Tibial nerve (tissue), 4 donors: ENCODE measurements at regions not wholly inside any gene's neighbourhood (a gene's known extent, or its start where the extent isn't known, plus 50 kb on each side); places are given as distances from the start of the nearest gene placed in this dataset.

Experiments
- DNase-seq, 2 donors: peaks; one replicate each; pipeline ENCODE4 v3.0.0-alpha.2; 2019; ENCODE audit warnings: low spot score in 2 of 2
- H3K27ac ChIP-seq, 4 donors: fragments of 200-600 bp; sonication (generic) in 3 of 4; one replicate each; pipeline ENCODE4 v1.5.1; 2017 to 2019; ENCODE audit warnings: mild to moderate bottlenecking in 1 of 4
- H3K27me3 ChIP-seq, 2 donors: fragments of 200-600 bp; sonication (generic) in 1 of 2; one replicate each; pipeline versions ENCODE4 v1.5.1 to v1.6.0; 2017 to 2019
- H3K36me3 ChIP-seq, 3 donors: fragments of 200-600 bp; sonication (generic); one replicate each; pipeline ENCODE4 v1.5.1; 2018 to 2019
- H3K4me1 ChIP-seq, 4 donors: fragments of 200-600 bp; sonication (generic) in 3 of 4; one replicate each; pipeline ENCODE4 v1.5.1; 2017 to 2019
- H3K4me3 ChIP-seq, 4 donors: fragments of 200-600 bp; sonication (generic) in 3 of 4; one replicate each; pipeline ENCODE4 v1.5.1; 2017 to 2019; ENCODE audit warnings: mild to moderate bottlenecking in 1 of 4, moderate library complexity in 1 of 4
- H3K9me3 ChIP-seq, 4 donors: fragments of 200-600 bp; sonication (generic) in 3 of 4; one replicate each; pipeline ENCODE4 v1.5.1; 2017 to 2019
- EP300 ChIP-seq, 2 donors: sonication (generic); formaldehyde crosslinking; IDR thresholded peaks; one replicate each; pipeline ENCODE4 v1.6.1; 2017; ENCODE audit warnings: antibody characterized with exemption in 2 of 2, mild to moderate bottlenecking in 1 of 2
- POLR2A ChIP-seq, 2 donors: fragments of 450-650 bp; IDR thresholded peaks; one replicate each; pipeline ENCODE4 v1.6.1; 2017; ENCODE audit warnings: antibody characterized with exemption in 2 of 2, mild to moderate bottlenecking in 2 of 2, moderate library complexity in 2 of 2
- WGBS, 2 donors: methylation state at CpG; one replicate each; pipeline ENCODE4 v1.1.5; 2018; 5-methylcytosine and 5-hydroxymethylcytosine counted together
- TF ChIP-seq, protein P1 (sequence below), 5 experiments: fragments of 200-600 bp in 3 of 5; fragments of 450-650 bp in 2 of 5; sonication (generic) in 3 of 5; IDR thresholded peaks; one replicate each; pipeline ENCODE4 v1.5.1; 2016 to 2019; ENCODE audit warnings: antibody characterized with exemption in 5 of 5, mild to moderate bottlenecking in 3 of 5, moderate library complexity in 2 of 5

DNA sequence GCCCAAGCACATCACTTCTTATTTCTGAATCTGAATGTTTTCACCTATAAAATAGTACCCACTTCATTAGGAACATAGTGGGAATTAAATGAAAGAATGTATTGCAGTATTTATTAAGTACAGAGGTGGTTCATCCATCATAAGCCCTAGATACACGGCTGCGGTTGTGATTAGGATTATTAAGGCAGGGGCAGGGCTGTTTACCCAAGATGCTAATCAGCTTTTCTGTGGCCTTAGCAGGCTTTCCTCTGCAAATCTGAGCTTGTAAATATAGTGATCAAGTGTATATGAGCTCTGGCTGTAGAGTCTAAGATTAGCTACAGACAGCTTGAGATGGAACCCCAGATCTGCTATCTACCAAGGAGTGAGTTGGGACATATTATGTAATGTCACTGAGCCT, 124.1 kb upstream of the ADRA1B start:
- Histone ChIP-seq H3K9me3 (no peaks in the 10 kb centered on the region), H3K36me3 (no peaks in the 10 kb centered on the region), H3K4me3 (no peak overlapping the region), H3K27ac (no peak overlapping the region), H3K4me1 (peaks cover 0 to 18% (median 2%) of the 10 kb centered on the region in 4 donors), H3K27me3 (no peaks in the 10 kb centered on the region)
- 85 to 88% methylated on average over 2 of the region's 2 CpGs for WGBS, 2 donors
- TF ChIP-seq, protein P1, sequence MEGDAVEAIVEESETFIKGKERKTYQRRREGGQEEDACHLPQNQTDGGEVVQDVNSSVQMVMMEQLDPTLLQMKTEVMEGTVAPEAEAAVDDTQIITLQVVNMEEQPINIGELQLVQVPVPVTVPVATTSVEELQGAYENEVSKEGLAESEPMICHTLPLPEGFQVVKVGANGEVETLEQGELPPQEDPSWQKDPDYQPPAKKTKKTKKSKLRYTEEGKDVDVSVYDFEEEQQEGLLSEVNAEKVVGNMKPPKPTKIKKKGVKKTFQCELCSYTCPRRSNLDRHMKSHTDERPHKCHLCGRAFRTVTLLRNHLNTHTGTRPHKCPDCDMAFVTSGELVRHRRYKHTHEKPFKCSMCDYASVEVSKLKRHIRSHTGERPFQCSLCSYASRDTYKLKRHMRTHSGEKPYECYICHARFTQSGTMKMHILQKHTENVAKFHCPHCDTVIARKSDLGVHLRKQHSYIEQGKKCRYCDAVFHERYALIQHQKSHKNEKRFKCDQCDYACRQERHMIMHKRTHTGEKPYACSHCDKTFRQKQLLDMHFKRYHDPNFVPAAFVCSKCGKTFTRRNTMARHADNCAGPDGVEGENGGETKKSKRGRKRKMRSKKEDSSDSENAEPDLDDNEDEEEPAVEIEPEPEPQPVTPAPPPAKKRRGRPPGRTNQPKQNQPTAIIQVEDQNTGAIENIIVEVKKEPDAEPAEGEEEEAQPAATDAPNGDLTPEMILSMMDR (IDR thresholded peaks at IDR 0.05) = no peak
- TF ChIP-seq POLR2A (IDR thresholded peaks at IDR 0.05) (no peak), EP300 (IDR thresholded peaks at IDR 0.05) (no peak)
- DNase-seq = no peak

DNA sequence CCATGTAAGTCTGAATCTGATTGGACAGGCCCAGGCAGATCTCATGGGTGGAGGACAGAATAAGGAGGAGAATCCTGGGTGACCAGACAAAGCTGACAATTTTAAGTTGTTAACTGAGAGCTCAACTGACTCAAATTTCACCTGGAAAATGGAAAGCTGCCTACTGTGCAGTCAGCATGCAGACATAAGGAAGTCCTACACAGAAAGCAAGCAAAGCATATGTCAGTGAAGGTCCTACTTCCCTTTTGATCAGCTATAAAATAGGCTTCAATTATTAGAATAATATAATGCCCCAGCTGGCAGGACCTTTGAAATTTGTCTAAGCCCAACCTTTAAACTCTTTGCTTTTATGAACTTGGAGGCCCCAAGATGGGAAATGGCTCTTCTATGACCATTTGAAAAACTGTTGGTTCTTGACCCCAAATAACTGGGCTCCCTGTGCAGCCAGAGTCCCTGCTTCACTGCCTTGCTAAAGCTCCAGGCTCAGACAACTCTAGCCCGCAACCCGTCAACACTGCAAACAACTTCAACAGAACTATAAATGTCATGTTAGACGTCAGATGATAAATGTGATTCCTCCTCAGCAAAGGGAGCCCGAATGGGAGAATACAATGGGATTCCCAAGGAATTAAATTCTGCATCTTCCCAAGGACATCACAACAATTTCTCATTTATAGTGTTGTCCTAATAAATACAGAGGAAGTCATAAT, 118.9 kb upstream of the ADRA1B start:
- no peaks in the 10 kb centered on the region for H3K9me3 ChIP-seq
- no peaks in the 10 kb centered on the region for H3K36me3 ChIP-seq
- DNase-seq = no peak
- no peaks in the 10 kb centered on the region for H3K4me1 ChIP-seq
- no peak overlapping the region for H3K4me3 ChIP-seq
- no peaks in the 10 kb centered on the region for H3K27me3 ChIP-seq
- TF ChIP-seq, protein P1 (IDR thresholded peaks at IDR 0.05) = no peak
- TF ChIP-seq EP300 (IDR thresholded peaks at IDR 0.05) = no peak
- no peak for TF ChIP-seq POLR2A (IDR thresholded peaks at IDR 0.05)
- WGBS, 2 donors = 57 to 62% methylated on average over 4 of the region's 4 CpGs
- no peak overlapping the region for H3K27ac ChIP-seq

DNA sequence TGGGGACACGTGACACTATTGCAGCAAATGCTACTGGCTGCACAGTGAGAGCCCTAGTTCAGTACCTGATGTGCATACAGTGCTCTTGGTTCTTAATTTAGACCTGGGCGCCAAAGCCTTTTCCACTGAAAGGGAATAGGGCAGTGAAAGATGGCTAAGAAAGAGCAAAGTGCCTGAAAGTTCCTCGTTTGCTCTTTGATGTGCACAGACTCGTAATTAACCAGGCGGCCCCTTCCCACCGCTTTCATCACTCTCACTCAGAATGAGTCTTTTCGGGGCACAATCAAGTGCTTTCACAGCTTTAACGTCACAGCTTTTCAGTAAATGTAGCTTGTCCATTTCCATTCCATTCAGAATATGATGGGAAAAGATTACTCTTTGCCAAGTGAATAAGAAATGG, 116.6 kb upstream of the ADRA1B start:
- TF ChIP-seq EP300 (IDR thresholded peaks at IDR 0.05) = no peak
- TF ChIP-seq POLR2A (IDR thresholded peaks at IDR 0.05) = no peak
- TF ChIP-seq, protein P1 (IDR thresholded peaks at IDR 0.05) = no peak
- Histone ChIP-seq H3K4me1 (peaks cover 0 to 5% (median 0%) of the 10 kb centered on the region in 4 donors), H3K9me3 (no peaks in the 10 kb centered on the region), H3K4me3 (no peak overlapping the region), H3K27me3 (no peaks in the 10 kb centered on the region), H3K36me3 (no peaks in the 10 kb centered on the region), H3K27ac (no peak overlapping the region)
- no peak for DNase-seq
- 50 to 51% methylated on average over 8 of the region's 8 CpGs for WGBS, 2 donors

DNA sequence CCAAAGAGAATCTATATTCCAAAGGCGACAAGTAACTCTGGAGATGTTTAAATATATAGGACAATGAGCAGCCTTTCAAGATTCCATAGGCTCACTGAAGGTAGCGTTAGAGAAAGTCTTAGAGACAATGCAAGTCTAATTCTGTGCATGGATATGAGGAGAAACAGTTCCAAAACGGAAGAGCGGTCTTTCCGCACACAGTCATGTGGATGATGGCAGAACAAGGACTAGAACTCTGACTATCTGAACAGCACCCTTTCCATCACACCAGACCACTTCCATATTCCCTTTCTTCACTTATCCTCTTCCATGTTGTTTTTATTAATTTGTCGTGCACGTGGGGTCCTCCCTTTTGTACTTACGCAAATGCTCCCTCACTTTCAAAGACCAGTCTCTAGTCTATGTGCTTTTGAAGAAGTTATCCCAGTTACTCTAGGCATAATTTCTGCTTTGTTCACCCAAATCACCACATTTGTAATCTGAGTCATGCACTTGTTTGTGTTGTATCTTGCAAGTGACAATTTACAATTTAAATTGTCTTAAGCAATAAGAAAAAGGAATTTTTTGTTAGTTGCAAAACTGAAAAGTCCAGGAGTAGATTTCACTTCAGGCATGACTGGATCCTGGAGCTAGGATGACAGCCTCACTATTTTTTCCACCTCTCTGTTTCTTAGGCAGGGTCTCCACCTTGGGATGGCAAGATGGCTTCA, 116.0 kb upstream of the ADRA1B start:
- no peak overlapping the region for H3K27ac ChIP-seq
- no peak for DNase-seq
- H3K4me1 ChIP-seq = peaks cover 0 to 11% (median 0%) of the 10 kb centered on the region in 4 donors
- no peak for TF ChIP-seq EP300 (IDR thresholded peaks at IDR 0.05)
- TF ChIP-seq POLR2A (IDR thresholded peaks at IDR 0.05) = no peak
- TF ChIP-seq, protein P1 (IDR thresholded peaks at IDR 0.05) = no peak
- H3K9me3 ChIP-seq = peaks cover 0 to 1% (median 0%) of the 10 kb centered on the region in 4 donors
- H3K4me3 ChIP-seq = no peak overlapping the region
- no peaks in the 10 kb centered on the region for H3K36me3 ChIP-seq
- no peaks in the 10 kb centered on the region for H3K27me3 ChIP-seq
- WGBS, 2 donors = 85 to 87% methylated on average over 8 of the region's 8 CpGs

DNA sequence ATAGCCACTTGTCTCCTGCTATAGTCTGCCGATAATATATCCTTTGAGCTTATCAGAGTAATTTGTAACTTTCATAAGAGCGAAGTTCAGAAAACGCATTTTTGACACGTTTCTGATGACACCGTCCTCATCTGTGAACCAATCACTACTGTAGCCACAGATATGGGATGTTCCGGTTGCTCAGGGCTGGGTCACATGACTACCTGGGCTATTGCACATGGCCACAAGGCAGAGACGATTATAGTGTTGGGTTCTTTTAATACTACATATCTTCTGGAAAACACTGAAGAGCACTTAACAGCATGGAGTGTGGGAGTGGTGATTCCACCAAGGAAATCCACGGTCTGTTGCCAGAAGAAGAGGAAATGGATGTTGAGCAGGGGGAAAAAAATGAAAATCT, 115.0 kb upstream of the ADRA1B start:
- DNase-seq = no peak
- no peak overlapping the region for H3K27ac ChIP-seq
- H3K9me3 ChIP-seq = peaks cover 0 to 9% (median 3%) of the 10 kb centered on the region in 4 donors

More for the DNA sequence above, 115.0 kb upstream of the ADRA1B start:
- Histone ChIP-seq H3K4me1 (peaks cover 0 to 15% (median 0%) of the 10 kb centered on the region in 4 donors), H3K36me3 (no peaks in the 10 kb centered on the region), H3K4me3 (no peak overlapping the region), H3K27me3 (no peaks in the 10 kb centered on the region)
- TF ChIP-seq EP300 (IDR thresholded peaks at IDR 0.05) (no peak), POLR2A (IDR thresholded peaks at IDR 0.05) (no peak)
- TF ChIP-seq, protein P1 (IDR thresholded peaks at IDR 0.05) = no peak
- 80 to 82% methylated on average over 8 of the region's 8 CpGs for WGBS, 2 donors
